ENCODE measurements at regions not wholly inside any gene's neighbourhood (a gene's known extent, or its start where the extent isn't known, plus 50 kb on each side); places are given as distances from the start of the nearest gene placed in this dataset.
"Not testable (repeated sequence)": the region's sequence is repeated elsewhere in the genome, so short reads cannot be mapped to it uniquely, and the experiment has no call there.

DNA sequence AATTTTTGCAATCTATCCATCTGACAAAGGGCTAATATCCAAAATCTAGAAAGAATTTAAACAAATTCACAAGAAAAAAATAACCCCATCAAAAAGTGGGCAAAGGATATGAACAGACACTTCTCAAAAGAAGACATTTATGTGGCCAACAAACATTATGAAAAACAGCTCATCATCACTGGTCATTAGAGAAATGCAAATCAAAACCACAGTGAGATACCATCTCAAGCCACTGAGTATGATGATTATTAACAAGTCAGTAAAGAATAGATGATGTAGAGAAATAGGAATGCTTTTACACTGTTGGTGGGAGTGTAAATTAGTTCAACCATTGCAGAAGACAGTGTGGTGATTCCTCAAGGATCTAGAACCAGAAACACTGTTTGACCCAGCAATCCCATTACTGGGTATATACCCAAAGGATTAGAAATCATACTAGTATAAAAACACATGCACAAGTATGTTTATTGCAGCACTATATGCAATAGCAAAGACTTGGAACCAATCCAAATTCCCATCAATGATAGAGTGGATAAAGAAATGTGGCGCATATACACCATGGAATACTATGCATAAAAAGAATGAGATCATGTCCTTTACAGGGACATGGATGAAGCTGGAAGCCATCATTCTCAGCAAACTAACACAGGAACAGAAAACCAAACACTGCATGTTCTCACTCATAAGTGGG, 96.1 kb downstream of the POSTN start:
- TF ChIP-seq CTCF (IDR thresholded peaks at IDR 0.05; ENCODE audit: low read length); EZH2 (IDR thresholded peaks at IDR 0.05; ENCODE audit: borderline replicate concordance, low read length): not testable (repeated sequence)
